ENCODE measurements at regions not wholly inside any gene's neighbourhood (a gene's known extent, or its start where the extent isn't known, plus 50 kb on each side); places are given as distances from the start of the nearest gene placed in this dataset.
"Not testable (repeated sequence)": the region's sequence is repeated elsewhere in the genome, so short reads cannot be mapped to it uniquely, and the experiment has no call there.

GRCh38 chr20:60785301-60785700, 466.8 kb upstream of the CDH4 start:
- no peak for DNase-seq

GRCh38 chr20:60785785-60786184, 466.3 kb upstream of the CDH4 start:
- DNase-seq, result no peak

- no peak for DNase-seq
These were observed 465.3 kb upstream of the CDH4 start for GRCh38 chr20:60786686-60787217.

- DNase-seq, result no peak
These were observed 464.8 kb upstream of the CDH4 start for GRCh38 chr20:60787276-60787675.

GRCh38 chr20:60788070-60788469, 464.0 kb upstream of the CDH4 start:
- DNase-seq, result no peak

GRCh38 chr20:60789399-60789798, 462.7 kb upstream of the CDH4 start:
- no peak for DNase-seq

- not testable (repeated sequence) for DNase-seq
These were observed 461.7 kb upstream of the CDH4 start for GRCh38 chr20:60790339-60790738.

- DNase-seq, result no peak
These were observed 460.2 kb upstream of the CDH4 start for GRCh38 chr20:60791823-60792222.

- DNase-seq, result no peak
These were observed 459.1 kb upstream of the CDH4 start for GRCh38 chr20:60792941-60793340.

- no peak for DNase-seq
These were observed 457.4 kb upstream of the CDH4 start for GRCh38 chr20:60794674-60795073.

GRCh38 chr20:60795651-60796050, 456.4 kb upstream of the CDH4 start:
- DNase-seq, result no peak

GRCh38 chr20:60800185-60800584, 451.9 kb upstream of the CDH4 start:
- DNase-seq, result no peak

GRCh38 chr20:60802676-60803075, 449.4 kb upstream of the CDH4 start:
- no peak for DNase-seq

GRCh38 chr20:60803335-60804055, 448.6 kb upstream of the CDH4 start:
- no peak for DNase-seq

- DNase-seq, result no peak
These were observed 447.7 kb upstream of the CDH4 start for GRCh38 chr20:60804240-60804917.

- DNase-seq, result no peak
These were observed 447.0 kb upstream of the CDH4 start for GRCh38 chr20:60804918-60805630.

GRCh38 chr20:60806354-60806753, 445.7 kb upstream of the CDH4 start:
- no peak for DNase-seq

GRCh38 chr20:60806824-60807223, 445.2 kb upstream of the CDH4 start:
- DNase-seq, result no peak

GRCh38 chr20:60808003-60808672, 443.9 kb upstream of the CDH4 start:
- no peak for DNase-seq

GRCh38 chr20:60808701-60809100, 443.4 kb upstream of the CDH4 start:
- no peak for DNase-seq

GRCh38 chr20:60810561-60810960, 441.5 kb upstream of the CDH4 start:
- DNase-seq, result no peak

- DNase-seq, result no peak
These were observed 439.5 kb upstream of the CDH4 start for GRCh38 chr20:60812561-60812960.

GRCh38 chr20:60813066-60813465, 439.0 kb upstream of the CDH4 start:
- DNase-seq, result no peak
